DND-41 (cell line): ENCODE measurements at regions not wholly inside any gene's neighbourhood (a gene's known extent, or its start where the extent isn't known, plus 50 kb on each side); places are given as distances from the start of the nearest gene placed in this dataset.

Experiments
- CTCF ChIP-seq: IDR thresholded peaks from 2 replicates; pipeline ENCODE4 v1.5.1; 2012; ENCODE audit warnings: borderline replicate concordance, low read length, moderate library complexity, mild to moderate bottlenecking; ENCODE audit not compliant: poor library complexity, severe bottlenecking; ENCODE audit errors: extremely low read depth
- EZH2 ChIP-seq: IDR thresholded peaks from 3 replicates; pipeline ENCODE4 v1.6.1; 2012; ENCODE audit warnings: borderline replicate concordance, low read depth, mild to moderate bottlenecking, moderate library complexity, low read length, inconsistent platforms; ENCODE audit not compliant: severe bottlenecking

- TF ChIP-seq CTCF (no peak), EZH2 (no peak)
Observed at GRCh38 chr13:79847882-79848592, 367.1 kb downstream of the NDFIP2 start.
